Coronary artery (tissue), 2 donors: ENCODE measurements at regions not wholly inside any gene's neighbourhood (a gene's known extent, or its start where the extent isn't known, plus 50 kb on each side); places are given as distances from the start of the nearest gene placed in this dataset.

ENCODE experiments used
- DNase-seq: peaks from one replicate; pipeline ENCODE4 v3.0.0-alpha.2; 2017; ENCODE audit warnings: low spot score
- H3K27ac ChIP-seq, 2 donors: fragments of 200-600 bp; sonication (generic); one replicate each; pipeline ENCODE4 v1.5.1; 2016 to 2019
- H3K4me3 ChIP-seq: fragments of 200-600 bp; sonication (generic); 2 replicates; pipeline ENCODE4 v1.5.1; 2016; ENCODE audit warnings: mild to moderate bottlenecking, moderate library complexity
- CTCF ChIP-seq: fragments of 200-600 bp; sonication (generic); IDR thresholded peaks from one replicate; pipeline ENCODE4 v1.5.1; 2019; ENCODE audit warnings: antibody characterized with exemption

GRCh38 chr15:61641645-61642044 lies 412.5 kb upstream of the RORA start:
- no peak overlapping the region for H3K27ac ChIP-seq
- no peak for DNase-seq
- H3K4me3 ChIP-seq = no peak overlapping the region
- TF ChIP-seq CTCF = no peak

GRCh38 chr15:61640756-61641155 lies 411.7 kb upstream of the RORA start:
- TF ChIP-seq CTCF = no peak
- no peak overlapping the region for H3K4me3 ChIP-seq
- no peak overlapping the region for H3K27ac ChIP-seq
- DNase-seq = no peak

GRCh38 chr15:61639491-61639890 lies 410.4 kb upstream of the RORA start:
- no peak overlapping the region for H3K4me3 ChIP-seq
- H3K27ac ChIP-seq = no peak overlapping the region
- DNase-seq = no peak
- TF ChIP-seq CTCF = no peak

- Histone ChIP-seq H3K27ac (no peak overlapping the region), H3K4me3 (no peak overlapping the region)
- no peak for DNase-seq
- TF ChIP-seq CTCF = no peak
These were observed 405.7 kb upstream of the RORA start for GRCh38 chr15:61634837-61635236.

GRCh38 chr15:61633951-61634350 lies 404.8 kb upstream of the RORA start:
- no peak for DNase-seq
- TF ChIP-seq CTCF = no peak
- Histone ChIP-seq H3K27ac (no peak overlapping the region), H3K4me3 (no peak overlapping the region)

- Histone ChIP-seq H3K4me3 (no peak overlapping the region), H3K27ac (no peak overlapping the region)
- no peak for TF ChIP-seq CTCF
- no peak for DNase-seq
These were observed 400.2 kb upstream of the RORA start for GRCh38 chr15:61629269-61629668.

GRCh38 chr15:61624950-61625349 lies 395.8 kb upstream of the RORA start:
- Histone ChIP-seq H3K27ac (no peak overlapping the region), H3K4me3 (no peak overlapping the region)
- TF ChIP-seq CTCF = no peak
- DNase-seq = no peak
